SK-N-SH (cell line): ENCODE measurements at regions not wholly inside any gene's neighbourhood (a gene's known extent, or its start where the extent isn't known, plus 50 kb on each side); places are given as distances from the start of the nearest gene placed in this dataset.

Experiments
- CHD2 ChIP-seq: fragments of 150-350 bp; IDR thresholded peaks from 2 replicates; pipeline ENCODE4 v1.6.1; 2018; ENCODE audit warnings: low read length; ENCODE audit not compliant: partially characterized antibody
- CTCF ChIP-seq: fragments of 200-600 bp; sonication (generic); IDR thresholded peaks from 2 replicates; pipeline ENCODE4 v1.6.1; 2017; ENCODE audit warnings: antibody characterized with exemption, mild to moderate bottlenecking, moderate library complexity
- ELF1 ChIP-seq: IDR thresholded peaks from 2 replicates; pipeline ENCODE4 v1.4.0; 2012
- EP300 ChIP-seq, 2 experiments: IDR thresholded peaks; 2 replicates each; pipeline versions ENCODE4 v1.4.0 to v1.6.1; 2012; ENCODE audit warnings: borderline replicate concordance in 1 of 2, low read depth in 1 of 2, low read length in 1 of 2
- MAX ChIP-seq: IDR thresholded peaks from 2 replicates; pipeline ENCODE4 v1.4.0; 2012; ENCODE audit warnings: low read depth
- NRF1 ChIP-seq: IDR thresholded peaks from 2 replicates; pipeline ENCODE4 v1.6.1; 2012; ENCODE audit warnings: low read depth, mild to moderate bottlenecking, low read length
- POLR2AphosphoS5 ChIP-seq: IDR thresholded peaks from 2 replicates; pipeline ENCODE4 v1.6.1; 2012; ENCODE audit warnings: low read depth, low read length
- RCOR1 ChIP-seq: fragments of 150-350 bp; IDR thresholded peaks from 2 replicates; pipeline ENCODE4 v1.6.1; 2017; ENCODE audit warnings: antibody characterized with exemption, low read length
- RFX5 ChIP-seq: IDR thresholded peaks from 2 replicates; pipeline ENCODE4 v1.6.1; 2012; ENCODE audit warnings: mild to moderate bottlenecking, improper control_type of control experiment, low read length
- TAF1 ChIP-seq: IDR thresholded peaks from 2 replicates; pipeline ENCODE4 v1.6.1; 2012; ENCODE audit warnings: low read depth, mild to moderate bottlenecking, low read length, moderate library complexity, borderline replicate concordance
- USF2 ChIP-seq: fragments of 150-350 bp; IDR thresholded peaks from 2 replicates; pipeline ENCODE4 v1.6.1; 2017; ENCODE audit warnings: antibody characterized with exemption, low read length, low read depth, borderline replicate concordance
- YY1 ChIP-seq: IDR thresholded peaks from 2 replicates; pipeline ENCODE4 v1.4.0; 2012; ENCODE audit warnings: low read depth, mild to moderate bottlenecking

GRCh38 chr17:21530311-21530710 lies 154.2 kb downstream of the KCNJ12 start:
- TF ChIP-seq CTCF (no peak), RCOR1 (no peak), YY1 (no peak), ELF1 (no peak), RFX5 (no peak), EP300 (IDR thresholded peaks at IDR 0.05; ENCODE audit: borderline replicate concordance in 1 of 2, low read depth in 1 of 2, low read length in 1 of 2) (no peak), NRF1 (no peak), POLR2AphosphoS5 (no peak), CHD2 (no peak), TAF1 (no peak), USF2 (no peak), MAX (no peak)
